H1 (cell line): ENCODE measurements at regions not wholly inside any gene's neighbourhood (a gene's known extent, or its start where the extent isn't known, plus 50 kb on each side); places are given as distances from the start of the nearest gene placed in this dataset.

ENCODE experiments used
- CTCF ChIA-PET: fragments of 300-600 bp; sonication (Branson Sonifier 250); formaldehyde crosslinking; loops from one replicate; lab custom pipeline; 2021; ENCODE audit not compliant: partially characterized antibody; lab: Charles Lee
- POLR2A ChIA-PET: fragments of 300-600 bp; sonication (Branson Sonifier 250); formaldehyde crosslinking; loops from one replicate; lab custom pipeline; 2021; ENCODE audit warnings: inconsistent platforms; ENCODE audit not compliant: partially characterized antibody; lab: Charles Lee
- DNase-seq, 2 experiments: peaks; one replicate each; pipeline versions ENCODE4 v3.0.0 to v3.0.0-alpha.2; 2010 to 2022; ENCODE audit warnings: low spot score in 2 of 2, low read depth in 1 of 2, mixed read lengths in 1 of 2
- FAIRE-seq: peaks from 2 replicates; lab custom pipeline; 2011; peaks lifted over from hg19 to GRCh38; lab: Jason Lieb, UNC
- H2AFZ ChIP-seq: 2 replicates; pipeline ENCODE4 v1.8.1; 2012; ENCODE audit warnings: low read length, inconsistent platforms
- H2AK5ac ChIP-seq: 2 replicates; pipeline ENCODE4 v1.6.1; 2013; ENCODE audit warnings: low read depth, low read length
- H2BK120ac ChIP-seq: replicated peaks from 2 replicates; pipeline ENCODE3; 2013; ENCODE audit warnings: low read depth, low read length, inconsistent platforms
- H2BK12ac ChIP-seq: 2 replicates; pipeline ENCODE4 v1.6.1; 2013; ENCODE audit warnings: low read depth, low read length
- H2BK15ac ChIP-seq: 2 replicates; pipeline ENCODE4 v1.6.1; 2013; ENCODE audit warnings: low read length
- H2BK20ac ChIP-seq: 2 replicates; pipeline ENCODE4 v1.6.1; 2013; ENCODE audit warnings: low read length
- H2BK5ac ChIP-seq: 2 replicates; pipeline ENCODE4 v1.6.1; 2013; ENCODE audit warnings: low read depth, low read length
- H3K14ac ChIP-seq: 2 replicates; pipeline ENCODE4 v1.6.1; 2013; ENCODE audit warnings: inconsistent platforms; ENCODE audit not compliant: insufficient read length
- H3K18ac ChIP-seq: 2 replicates; pipeline ENCODE4 v1.6.1; 2013; ENCODE audit warnings: low read length; ENCODE audit errors: extremely low read depth
- H3K23ac ChIP-seq: 2 replicates; pipeline ENCODE4 v1.6.1; 2013; ENCODE audit warnings: inconsistent platforms; ENCODE audit not compliant: insufficient read length
- H3K23me2 ChIP-seq: 2 replicates; pipeline ENCODE4 v1.6.1; 2013; ENCODE audit warnings: low read depth, low read length
- H3K27ac ChIP-seq: 2 replicates; pipeline ENCODE4 v1.6.1; 2011; ENCODE audit warnings: low read depth, low read length, inconsistent platforms
- H3K27me3 ChIP-seq, 4 experiments: replicated peaks in 1 of 4; 1 replicate in 1 of 4; 2 replicates in 3 of 4; pipeline versions ENCODE4 v1.6.1 to v1.8.1; 2011 to 2013; ENCODE audit warnings: low read length in 3 of 4, mild to moderate bottlenecking in 3 of 4, inconsistent platforms in 2 of 4, mixed read lengths in 2 of 4, moderate library complexity in 1 of 4; ENCODE audit not compliant: control insufficient read depth in 3 of 4, insufficient read depth in 3 of 4; ENCODE audit errors: extremely low read depth in 1 of 4
- H3K36me3 ChIP-seq, 4 experiments: 2 replicates each; pipeline versions ENCODE4 v1.6.1 to v1.8.1; 2011 to 2013; ENCODE audit warnings: mild to moderate bottlenecking in 4 of 4, low read length in 3 of 4, moderate library complexity in 2 of 4, control low read depth in 1 of 4, inconsistent platforms in 1 of 4; ENCODE audit not compliant: insufficient read depth in 4 of 4, control insufficient read depth in 2 of 4
- H3K4ac ChIP-seq: replicated peaks from 2 replicates; pipeline ENCODE3; 2013; ENCODE audit warnings: low read length, low read depth, mixed read lengths, inconsistent platforms; ENCODE audit not compliant: insufficient read length
- H3K4me1 ChIP-seq, 4 experiments: replicated peaks in 1 of 4; 1 replicate in 1 of 4; 2 replicates in 3 of 4; pipeline versions ENCODE4 v1.6.1 to v1.8.1; 2011 to 2013; ENCODE audit warnings: low read length in 3 of 4, inconsistent platforms in 2 of 4, mixed read lengths in 1 of 4; ENCODE audit not compliant: insufficient read depth in 4 of 4, control insufficient read depth in 3 of 4
- H3K4me2 ChIP-seq, 2 experiments: 2 replicates each; pipeline versions ENCODE4 v1.6.1 to v1.8.1; 2011 to 2013; ENCODE audit warnings: low read depth in 2 of 2, low read length in 2 of 2, control low read depth in 1 of 2, inconsistent platforms in 1 of 2, mild to moderate bottlenecking in 1 of 2; ENCODE audit not compliant: insufficient read depth in 1 of 2
- H3K4me3 ChIP-seq, 4 experiments: fragments of 200-600, 300-600 bp in 1 of 4; sonication (generic), shearing (Covaris generic), sonication (Bioruptor Twin) in 1 of 4; 2 replicates each; pipeline versions ENCODE4 v1.5.1 to v1.8.1; 2011 to 2016; ENCODE audit warnings: low read length in 4 of 4, low read depth in 3 of 4, control low read depth in 2 of 4, inconsistent platforms in 2 of 4, mild to moderate bottlenecking in 2 of 4, mixed read lengths in 1 of 4, moderate library complexity in 1 of 4; ENCODE audit not compliant: insufficient read depth in 2 of 4; ENCODE audit errors: extremely low read depth in 1 of 4
- H3K56ac ChIP-seq: replicated peaks from 2 replicates; pipeline ENCODE3; 2013; ENCODE audit warnings: low read depth, mild to moderate bottlenecking, mixed read lengths, low read length, inconsistent platforms; ENCODE audit not compliant: insufficient read length
- H3K79me1 ChIP-seq: 2 replicates; pipeline ENCODE4 v1.6.1; 2013; ENCODE audit warnings: low read depth, low read length, control low read depth
- H3K79me2 ChIP-seq, 2 experiments: 2 replicates each; pipeline versions ENCODE4 v1.6.1 to v1.8.1; 2012 to 2013; ENCODE audit warnings: low read length in 2 of 2, mild to moderate bottlenecking in 2 of 2, inconsistent platforms in 1 of 2; ENCODE audit not compliant: insufficient read depth in 2 of 2, control insufficient read depth in 1 of 2
- H3K9ac ChIP-seq, 4 experiments: replicated peaks in 1 of 4; 1 replicate in 1 of 4; 2 replicates in 3 of 4; pipeline versions ENCODE4 v1.6.1 to v1.8.1; 2011 to 2013; ENCODE audit warnings: low read depth in 3 of 4, low read length in 3 of 4, control low read depth in 2 of 4, mild to moderate bottlenecking in 2 of 4, moderate library complexity in 2 of 4, inconsistent platforms in 1 of 4; ENCODE audit errors: extremely low read depth in 1 of 4
- H3K9me3 ChIP-seq, 2 experiments: 2 replicates each; pipeline versions ENCODE4 v1.6.1 to v1.8.1; 2012 to 2013; ENCODE audit warnings: mild to moderate bottlenecking in 2 of 2, moderate library complexity in 2 of 2, control low read depth in 1 of 2, inconsistent platforms in 1 of 2, low read depth in 1 of 2, low read length in 1 of 2, mixed read lengths in 1 of 2; ENCODE audit not compliant: insufficient read depth in 2 of 2
- H4K20me1 ChIP-seq, 2 experiments: replicated peaks in 1 of 2; 2 replicates each; pipeline versions ENCODE3 to v1.8.1; 2011 to 2013; ENCODE audit warnings: inconsistent platforms in 2 of 2, low read length in 2 of 2, mild to moderate bottlenecking in 1 of 2; ENCODE audit not compliant: insufficient read depth in 2 of 2, control insufficient read depth in 1 of 2
- H4K5ac ChIP-seq: 2 replicates; pipeline ENCODE4 v1.6.1; 2013; ENCODE audit warnings: low read length, low read depth, mixed read lengths, inconsistent platforms; ENCODE audit not compliant: insufficient read length
- H4K8ac ChIP-seq: 2 replicates; pipeline ENCODE4 v1.8.0; 2013; ENCODE audit warnings: mild to moderate bottlenecking, moderate library complexity, low read length, inconsistent platforms; ENCODE audit not compliant: insufficient read depth; ENCODE audit errors: extremely low read depth
- H4K91ac ChIP-seq: replicated peaks from 2 replicates; pipeline ENCODE3; 2013; ENCODE audit warnings: low read length, mixed read lengths, inconsistent platforms; ENCODE audit not compliant: insufficient read length
- BRCA1 ChIP-seq: IDR thresholded peaks from 2 replicates; pipeline ENCODE4 v1.6.1; 2012; ENCODE audit warnings: low read depth, low read length, improper control_type of control experiment
- POLR2A ChIP-seq, 2 experiments: IDR thresholded peaks; 1 replicate in 1 of 2; 2 replicates in 1 of 2; pipeline ENCODE4 v1.6.1; 2011; ENCODE audit warnings: low read depth in 2 of 2, low read length in 2 of 2, mild to moderate bottlenecking in 2 of 2; ENCODE audit errors: control extremely low read depth in 1 of 2
- POLR2AphosphoS5 ChIP-seq: IDR thresholded peaks from 2 replicates; pipeline ENCODE4 v1.6.1; 2011; ENCODE audit warnings: low read depth, low read length
- SUZ12 ChIP-seq: fragments of 200-600 bp; sonication (generic); IDR thresholded peaks from 2 replicates; pipeline ENCODE4 v1.6.1; 2012; ENCODE audit warnings: mild to moderate bottlenecking, inconsistent platforms, low read length, moderate library complexity, mixed read lengths
- TAF7 ChIP-seq: optimal IDR thresholded peaks from 2 replicates; pipeline ENCODE3; 2011; ENCODE audit warnings: low read depth, mild to moderate bottlenecking, inconsistent platforms, low read length, moderate library complexity, borderline replicate concordance
- TBP ChIP-seq: IDR thresholded peaks from 2 replicates; pipeline ENCODE4 v1.6.1; 2011; ENCODE audit warnings: low read depth, low read length, improper control_type of control experiment
- WGBS, 2 experiments: shearing (Covaris generic) in 1 of 2; methylation state at CpG; one replicate each; pipeline versions ENCODE4 v1.1.6 to v1.1.7; 2013 to 2015; ENCODE audit warnings: low lambda C conversion rate in 2 of 2, mixed read lengths in 2 of 2, inconsistent platforms in 1 of 2, low coverage in 1 of 2, missing lambda C conversion rate in 1 of 2; ENCODE audit not compliant: insufficient replicate concordance in 2 of 2, insufficient coverage in 1 of 2, insufficient read length in 1 of 2; ENCODE audit errors: extremely low coverage in 1 of 2, missing lambda C conversion rate in 1 of 2; 5-methylcytosine and 5-hydroxymethylcytosine counted together
- TF ChIP-seq, protein P1 (sequence below): IDR thresholded peaks from 2 replicates; pipeline ENCODE4 v1.6.1; 2012; ENCODE audit warnings: inconsistent platforms

DNA sequence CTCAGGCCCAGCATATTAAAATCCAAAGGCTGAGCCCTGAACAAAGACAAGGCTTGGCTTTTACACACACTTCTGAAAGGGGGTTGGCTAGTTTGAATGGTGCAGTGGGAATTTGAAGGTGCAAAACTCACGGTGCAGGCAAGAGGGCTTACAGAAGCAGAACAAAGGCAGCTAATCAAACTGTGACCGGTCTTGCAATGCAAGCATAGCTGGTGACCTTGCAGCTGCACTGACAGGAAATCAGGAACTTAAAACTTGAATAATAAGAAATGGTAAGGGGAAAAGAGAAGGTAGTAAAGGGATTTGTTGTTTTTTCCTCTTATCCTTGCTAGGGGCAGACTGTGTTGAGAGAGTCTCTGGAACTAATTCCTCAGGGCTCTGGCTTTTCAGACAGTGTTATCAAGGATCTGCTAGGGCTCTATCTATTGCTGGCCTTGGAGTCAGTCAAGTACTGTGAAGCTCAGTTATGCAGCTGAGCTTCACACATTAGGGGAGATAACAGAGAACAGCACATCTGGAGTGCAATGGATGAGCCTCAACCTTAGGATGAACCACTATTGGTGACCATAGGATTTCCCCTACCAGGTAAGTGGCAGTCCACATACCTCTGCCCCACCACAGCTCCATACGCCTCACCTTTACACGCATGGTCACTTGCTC, 97.6 kb downstream of the PPIAL4G start:
- Histone ChIP-seq H3K27ac (no peak overlapping the region), H3K18ac (no peak overlapping the region), H2AFZ (no peak overlapping the region), H2BK15ac (no peak overlapping the region; the same call in 1 of the 2 replicates), H4K91ac (no peak overlapping the region), H3K36me3 (no peaks in the 10 kb centered on the region), H2BK5ac (0 out of 2 replicates have a peak overlapping the region, but pooled peaks have one; percentile 64), H3K56ac (no peak overlapping the region), H2BK20ac (no peak overlapping the region; the same call in 1 of the 2 replicates), H2BK120ac (no peak overlapping the region), H3K23ac (no peak overlapping the region), H3K4me3 (no peak overlapping the region), H3K79me1 (no peaks in the 10 kb centered on the region), H3K14ac (no peak overlapping the region), H2AK5ac (no peak overlapping the region), H3K23me2 (peaks cover 3% of the 10 kb centered on the region; the same call in 1 of the 2 replicates), H4K8ac (no peak overlapping the region), H2BK12ac (peak overlapping the region; percentile 88; the same call in 1 of the 2 replicates), H3K4me1 (peaks cover 0 to 4% (median 0%) of the 10 kb centered on the region in 4 experiments; a peak in 2 of 7 replicates), H4K5ac (no peak overlapping the region), H3K4me2 (no peak overlapping the region), H3K4ac (no peak overlapping the region), H3K9me3 (no peaks in the 10 kb centered on the region), H3K79me2 (no peaks in the 10 kb centered on the region), H3K27me3 (no peaks in the 10 kb centered on the region), H4K20me1 (no peaks in the 10 kb centered on the region), H3K9ac (no peak overlapping the region)
- 81% methylated on average over 4 of the region's 4 CpGs; no CpG with 5 or more reads in 1 of the 2 experiments for WGBS, 2 experiments
- ChIA-PET CTCF (interaction anchor here (0.7 kb wide), 1 partner anchor 14 kb away, joined by 4 read pairs; no protein-coding TSS in a partner anchor), POLR2A (interaction anchor here (0.8 to 0.9 kb wide), 2 partner anchors 17 to 51 kb away, joined by 3 to 4 read pairs; no protein-coding TSS in a partner anchor)
- FAIRE-seq: no peak
- DNase-seq: no peak
- TF ChIP-seq TBP (no peak), SUZ12 (no peak), POLR2A (IDR thresholded peaks at IDR 0.05; ENCODE audit: control extremely low read depth in 1 of 2, low read depth in 2 of 2, low read length in 2 of 2) (peak in 1 of 2 experiments; percentile 63; a peak in 2 of 3 replicates), POLR2AphosphoS5 (peak; percentile 61; the same call in 1 of the 2 replicates), BRCA1 (no peak), TAF7 (peak; percentile 63)
- TF ChIP-seq, protein P1, sequence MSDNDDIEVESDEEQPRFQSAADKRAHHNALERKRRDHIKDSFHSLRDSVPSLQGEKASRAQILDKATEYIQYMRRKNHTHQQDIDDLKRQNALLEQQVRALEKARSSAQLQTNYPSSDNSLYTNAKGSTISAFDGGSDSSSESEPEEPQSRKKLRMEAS: no peak
